M059J (cell line): ENCODE measurements at regions not wholly inside any gene's neighbourhood (a gene's known extent, or its start where the extent isn't known, plus 50 kb on each side); places are given as distances from the start of the nearest gene placed in this dataset.

ENCODE experiments used
- DNase-seq: peaks from one replicate; pipeline ENCODE4 v3.0.0-alpha.2; 2012; ENCODE audit warnings: low read depth

GRCh38 chr6:139931747-139932146, 557.3 kb upstream of the CITED2 start:
- no peak for DNase-seq

GRCh38 chr6:139927742-139928305, 553.4 kb upstream of the CITED2 start:
- DNase-seq: no peak

GRCh38 chr6:139927236-139927635, 552.8 kb upstream of the CITED2 start:
- peak; percentile 76 for DNase-seq

GRCh38 chr6:139926711-139927110, 552.3 kb upstream of the CITED2 start:
- DNase-seq: peak; percentile 47

- DNase-seq: peak; percentile 45
These were observed 551.6 kb upstream of the CITED2 start for GRCh38 chr6:139925894-139926641.

- DNase-seq: no peak
These were observed 549.6 kb upstream of the CITED2 start for GRCh38 chr6:139923964-139924475.

- no peak for DNase-seq
These were observed 547.8 kb upstream of the CITED2 start for GRCh38 chr6:139922236-139922635.

- DNase-seq: no peak
These were observed 546.3 kb upstream of the CITED2 start for GRCh38 chr6:139920776-139921100.

- no peak for DNase-seq
These were observed 545.8 kb upstream of the CITED2 start for GRCh38 chr6:139920027-139920775.

GRCh38 chr6:139919107-139920026, 544.9 kb upstream of the CITED2 start:
- DNase-seq: no peak

- no peak for DNase-seq
These were observed 543.6 kb upstream of the CITED2 start for GRCh38 chr6:139917951-139918630.

- DNase-seq: no peak
These were observed 540.5 kb upstream of the CITED2 start for GRCh38 chr6:139914910-139915309.

- no peak for DNase-seq
These were observed 538.4 kb upstream of the CITED2 start for GRCh38 chr6:139912735-139913400.

GRCh38 chr6:139909992-139910391, 535.5 kb upstream of the CITED2 start:
- no peak for DNase-seq

- DNase-seq: peak; percentile 28
These were observed 531.1 kb upstream of the CITED2 start for GRCh38 chr6:139905404-139906052.

- DNase-seq: no peak
These were observed 530.1 kb upstream of the CITED2 start for GRCh38 chr6:139904568-139904967.

GRCh38 chr6:139904158-139904533, 529.7 kb upstream of the CITED2 start:
- no peak for DNase-seq

GRCh38 chr6:139903411-139904157, 529.1 kb upstream of the CITED2 start:
- DNase-seq: no peak

GRCh38 chr6:139895205-139895793, 520.9 kb upstream of the CITED2 start:
- DNase-seq: no peak
